HTR-8/SVneo (cell line): ENCODE measurements at regions not wholly inside any gene's neighbourhood (a gene's known extent, or its start where the extent isn't known, plus 50 kb on each side); places are given as distances from the start of the nearest gene placed in this dataset.

Experiments used
- DNase-seq: peaks from one replicate; pipeline ENCODE4 v3.0.0; 2011; ENCODE audit warnings: low spot score, mixed read lengths; ENCODE audit not compliant: insufficient read length
- FAIRE-seq: peaks from 2 replicates; lab custom pipeline; 2011; peaks lifted over from hg19 to GRCh38; lab: Jason Lieb, UNC

GRCh38 chr3:194070634-194071409, 65.1 kb upstream of the HES1 start:
- DNase-seq (peak; percentile 75), FAIRE-seq (peak; percentile 31)

GRCh38 chr3:194072097-194072428, 63.9 kb upstream of the HES1 start:
- DNase-seq, result no peak

DNA sequence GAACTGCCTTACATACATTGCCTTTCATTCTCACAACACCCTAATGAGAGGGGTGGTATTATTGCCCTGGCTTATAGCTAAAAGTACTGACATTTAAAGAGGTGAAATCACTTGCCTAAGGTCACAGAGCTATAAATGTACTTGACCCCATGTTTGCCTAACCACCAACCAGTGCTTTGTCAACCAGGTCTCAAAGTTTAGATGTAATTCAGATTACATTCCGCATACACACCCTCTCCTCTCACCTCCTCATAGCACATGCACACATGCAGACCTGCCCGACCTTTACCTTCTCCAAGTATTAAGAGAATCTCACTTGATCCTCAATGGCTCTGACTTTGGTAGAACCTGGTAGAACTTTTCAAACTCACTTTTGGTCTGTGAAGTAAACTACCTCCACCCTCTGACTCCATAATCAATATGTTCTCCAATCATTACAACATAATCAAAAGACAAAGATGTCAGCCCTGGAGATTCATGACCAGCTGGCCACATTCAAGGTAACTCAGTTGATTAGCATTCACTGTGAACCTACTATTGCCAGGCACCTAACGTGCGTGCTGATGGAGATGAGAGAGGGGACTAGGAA, 63.2 kb upstream of the HES1 start:
- no peak for DNase-seq
- FAIRE-seq, result no peak

More at GRCh38 chr3:194072097-194072428, 63.9 kb upstream of the HES1 start:
- FAIRE-seq, result no peak

DNA sequence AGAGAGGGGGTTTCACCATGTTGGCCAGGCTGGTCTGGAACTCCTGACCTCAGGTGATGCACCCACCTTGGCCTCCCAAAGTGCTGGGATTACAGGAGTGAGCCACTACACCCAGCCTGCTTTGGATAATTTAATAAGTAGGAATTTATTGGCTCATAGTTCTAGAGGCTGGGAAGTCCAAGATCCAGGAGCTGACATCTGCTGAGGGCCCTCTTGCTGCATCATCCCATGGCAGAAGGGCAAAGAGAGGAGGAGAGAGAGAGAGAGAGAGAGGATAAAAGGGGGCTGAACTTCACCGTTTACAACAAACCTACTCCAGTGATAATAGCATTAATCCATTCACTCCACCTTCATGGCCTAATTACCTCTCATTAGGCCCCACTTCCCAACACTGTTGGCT, 62.0 kb upstream of the HES1 start:
- FAIRE-seq (no peak), DNase-seq (no peak)

- FAIRE-seq (no peak), DNase-seq (no peak)
These were observed 60.8 kb upstream of the HES1 start for GRCh38 chr3:194075088-194075615.

GRCh38 chr3:194075802-194076460, 60.0 kb upstream of the HES1 start:
- DNase-seq (no peak), FAIRE-seq (no peak)

DNA sequence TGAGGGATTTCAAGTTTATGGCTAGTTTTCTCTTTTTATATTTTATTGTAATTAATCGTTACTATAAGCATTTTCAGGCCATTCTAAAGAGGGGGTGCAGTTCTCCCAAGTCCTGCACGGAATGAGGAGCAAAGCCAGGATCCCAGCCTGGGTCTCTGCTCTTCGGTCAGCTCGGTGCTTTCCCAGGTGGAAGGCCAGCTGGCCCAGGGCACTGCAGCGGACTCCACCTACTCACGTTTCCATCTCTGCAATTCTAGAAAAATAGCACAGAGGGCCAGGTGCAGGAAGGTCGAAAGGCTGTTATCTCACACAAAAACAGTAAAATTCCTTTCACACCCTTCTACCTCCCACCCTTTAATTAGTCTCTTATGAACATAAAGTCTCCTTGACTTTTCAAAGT, 59.5 kb upstream of the HES1 start:
- FAIRE-seq (no peak), DNase-seq (no peak)

DNA sequence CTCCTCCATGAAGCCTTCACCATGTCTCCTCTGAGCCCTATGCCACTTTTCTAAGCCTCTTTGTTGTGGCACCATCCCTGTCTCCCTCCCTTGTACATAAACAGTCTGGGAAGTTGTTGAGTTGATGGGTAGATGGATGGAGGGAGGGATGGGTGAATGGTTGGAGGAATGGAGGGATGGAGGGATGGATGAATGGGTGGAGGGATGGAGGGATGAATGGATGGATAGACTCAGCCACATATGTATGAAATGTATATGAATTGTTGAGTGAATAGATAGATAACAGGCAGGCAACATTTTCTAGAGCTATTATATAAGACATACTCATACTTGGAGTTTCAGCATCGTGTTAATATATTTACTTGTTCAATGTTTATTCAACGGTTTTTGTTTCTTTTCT, 58.3 kb upstream of the HES1 start:
- FAIRE-seq, result no peak
- DNase-seq, result no peak

DNA sequence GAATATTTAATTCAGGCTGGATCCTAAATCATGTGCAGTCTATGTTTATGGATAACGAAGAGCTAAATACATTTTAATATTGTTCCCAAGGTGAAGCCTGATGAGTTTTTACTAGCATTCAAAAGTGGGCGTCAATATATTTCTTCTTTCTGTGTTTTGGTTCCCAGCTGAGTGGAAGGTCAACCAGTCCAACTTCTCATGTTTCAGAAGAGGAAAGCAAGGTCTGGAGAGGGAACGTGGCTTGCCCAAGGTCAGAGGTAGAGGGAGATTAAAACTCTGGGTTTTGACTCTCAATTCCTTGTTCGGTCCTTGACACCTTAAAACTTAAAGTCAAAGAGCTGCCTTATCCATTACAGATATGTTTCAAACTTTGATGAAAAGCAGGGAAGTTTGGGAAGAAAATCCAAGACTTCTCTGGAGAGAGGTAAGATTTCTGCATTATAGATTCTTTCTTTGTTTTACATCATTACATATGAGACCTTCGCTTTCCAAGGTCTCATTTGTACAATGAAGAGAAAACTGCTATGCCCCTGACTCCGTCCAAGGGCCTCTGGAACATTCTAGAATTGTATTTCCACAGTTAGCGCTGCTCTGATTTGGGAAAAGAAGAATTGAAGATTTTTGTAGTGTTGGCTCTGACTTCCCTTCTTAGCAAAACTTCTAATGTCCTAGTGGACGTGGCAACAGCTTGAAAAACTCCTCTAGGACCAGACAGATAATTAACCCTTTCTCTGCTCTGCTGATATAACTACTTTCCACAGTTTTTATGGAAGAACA, 57.7 kb upstream of the HES1 start:
- no peak for DNase-seq
- no peak for FAIRE-seq

DNA sequence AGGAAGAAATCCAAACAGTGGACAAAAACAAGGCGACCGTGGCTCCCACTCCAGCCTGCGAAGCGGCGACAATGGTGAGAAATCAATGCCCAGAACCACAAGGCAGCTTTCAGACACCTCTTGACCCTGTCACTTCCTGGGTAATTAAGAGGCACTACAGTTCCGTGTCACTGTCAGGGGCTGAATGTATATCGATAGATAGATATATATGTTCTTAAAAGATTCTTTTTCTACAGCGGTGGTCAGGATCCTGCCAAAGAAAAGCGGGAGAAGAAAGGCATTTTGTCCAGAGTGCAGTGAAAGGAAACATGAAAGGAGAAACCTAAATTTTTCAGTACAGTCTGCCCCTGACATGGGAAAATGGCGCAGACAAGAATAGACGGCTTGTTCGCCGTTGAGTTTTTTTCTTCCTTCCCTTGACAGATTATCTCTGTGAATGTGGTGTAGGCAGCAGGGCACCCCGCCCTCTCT, 56.2 kb upstream of the HES1 start:
- FAIRE-seq, result no peak
- DNase-seq, result no peak

- DNase-seq (no peak), FAIRE-seq (no peak)
These were observed 55.5 kb upstream of the HES1 start for GRCh38 chr3:194080436-194080835.

DNA sequence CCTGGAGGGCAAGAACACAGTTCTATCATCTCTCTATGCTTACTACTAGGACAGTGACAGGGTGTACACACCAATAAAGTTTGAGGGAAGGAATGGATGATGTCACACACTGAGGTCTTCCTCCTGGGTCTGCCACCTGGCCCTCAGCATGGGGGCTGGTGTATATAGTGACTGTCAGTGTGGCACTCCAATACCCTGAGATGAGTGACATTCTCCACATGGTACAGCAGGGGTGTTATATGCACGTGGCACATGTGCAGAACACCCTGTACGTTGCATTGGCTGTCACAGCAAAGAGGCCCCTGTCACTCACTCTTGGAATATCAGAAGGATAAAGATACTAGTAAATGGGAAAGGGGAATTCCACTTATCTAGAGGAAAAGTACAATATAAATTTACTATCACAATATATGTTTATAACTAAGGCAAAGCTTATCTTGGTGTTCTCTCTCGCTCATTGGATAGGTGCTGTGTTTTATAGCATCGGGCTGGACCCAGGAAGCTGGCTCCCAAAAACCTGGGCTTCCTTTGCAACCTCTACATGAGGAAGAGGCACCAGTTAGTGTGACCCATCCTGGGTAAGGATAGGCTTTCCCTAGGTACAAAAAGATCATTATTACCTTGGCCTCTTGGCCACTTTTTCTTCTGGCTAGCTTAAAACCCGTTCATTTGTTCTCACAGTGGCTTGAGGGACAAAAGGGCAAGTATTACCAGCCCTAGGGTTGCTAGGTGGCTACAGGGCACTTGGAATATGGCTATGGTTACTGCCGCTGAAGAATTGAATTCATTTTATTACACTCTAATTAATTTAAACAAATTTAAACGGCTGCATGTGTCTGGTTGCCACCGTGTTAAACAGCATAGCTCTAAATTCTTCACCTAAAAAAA, 54.8 kb upstream of the HES1 start:
- DNase-seq (no peak), FAIRE-seq (no peak)

DNA sequence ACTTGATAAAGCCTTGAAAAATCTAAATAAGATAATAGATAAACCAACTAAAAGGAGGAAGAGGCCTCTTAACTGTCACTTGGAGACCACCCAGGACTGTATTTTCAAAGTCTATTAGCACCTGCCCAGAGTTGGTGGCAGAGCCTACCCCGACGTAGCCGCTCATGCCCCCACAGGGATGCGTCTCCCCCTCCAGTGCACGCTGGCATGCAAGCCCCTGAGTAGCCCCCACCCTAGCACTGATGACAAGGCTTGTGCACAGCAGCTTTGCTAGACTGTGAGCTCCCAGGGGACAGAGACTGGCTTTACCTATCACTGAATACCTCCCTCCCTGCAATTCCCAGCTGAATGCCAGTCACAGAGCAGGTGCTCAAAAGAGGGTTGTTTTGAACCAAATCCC, 54.1 kb upstream of the HES1 start:
- DNase-seq (no peak), FAIRE-seq (no peak)

DNA sequence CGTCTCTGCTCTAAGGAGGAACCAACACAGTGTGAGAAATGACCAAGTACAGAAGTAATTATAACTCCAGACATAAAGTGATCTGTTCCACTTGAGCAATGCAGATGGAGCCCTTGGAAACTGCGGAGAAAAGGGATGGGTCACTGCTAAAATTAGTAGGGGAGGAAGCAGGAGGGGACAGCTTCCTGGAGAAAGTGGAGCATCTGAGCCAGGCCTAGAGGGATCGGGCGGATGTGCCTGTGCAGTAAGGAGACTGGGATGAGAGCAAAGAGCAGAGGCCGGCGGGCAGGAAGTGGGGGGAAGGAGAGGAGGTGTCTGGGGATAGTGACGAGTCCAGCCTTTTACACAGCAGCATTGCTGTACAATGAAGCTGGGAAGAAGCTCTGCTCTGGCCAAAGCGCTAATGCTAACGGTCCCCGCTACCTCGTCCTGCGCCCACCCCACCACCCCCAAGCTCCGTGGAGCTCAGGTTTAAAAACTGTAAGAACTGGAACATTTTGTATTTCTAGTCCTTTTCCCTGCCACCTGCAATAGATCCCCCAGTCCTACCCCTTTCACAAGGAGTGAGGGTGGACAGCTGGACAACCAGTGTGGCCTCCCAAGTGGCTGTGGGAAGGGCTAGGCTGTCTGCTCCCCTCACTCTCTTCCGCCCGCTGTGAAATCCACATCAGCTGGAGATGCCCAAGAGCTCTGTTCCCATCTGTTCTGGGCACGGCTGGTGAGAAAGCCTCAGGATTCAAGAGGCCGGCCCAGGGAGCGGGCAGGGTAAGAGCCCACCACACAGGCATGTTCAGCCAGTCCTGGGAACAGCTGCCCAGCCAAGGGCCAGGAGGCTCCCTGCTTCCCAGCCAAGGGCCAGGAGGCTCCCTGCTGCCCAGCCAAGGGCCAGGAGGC, 53.0 kb upstream of the HES1 start:
- FAIRE-seq, result no peak

GRCh38 chr3:194083637-194084224, 52.2 kb upstream of the HES1 start:
- no peak for FAIRE-seq
- no peak for DNase-seq

More for the DNA sequence above, 53.0 kb upstream of the HES1 start:
- no peak for DNase-seq

GRCh38 chr3:194084284-194084683, 51.7 kb upstream of the HES1 start:
- no peak for FAIRE-seq
- no peak for DNase-seq
